HEK293T (cell line): ENCODE measurements at regions not wholly inside any gene's neighbourhood (a gene's known extent, or its start where the extent isn't known, plus 50 kb on each side); places are given as distances from the start of the nearest gene placed in this dataset.

ENCODE experiments used
- ARNT ChIP-seq: fragments of 450-650 bp; IDR thresholded peaks from 2 replicates; pipeline ENCODE4 v1.6.1; 2017; ENCODE audit warnings: mild to moderate bottlenecking
- BHLHE40 ChIP-seq: fragments of 450-650 bp; IDR thresholded peaks from 2 replicates; pipeline ENCODE4 v1.6.1; 2016; ENCODE audit warnings: mild to moderate bottlenecking, moderate library complexity, borderline replicate concordance
- ELF4 ChIP-seq: fragments of 450-650 bp; IDR thresholded peaks from 2 replicates; pipeline ENCODE4 v1.6.1; 2017; ENCODE audit warnings: antibody characterized with exemption
- FOXM1 ChIP-seq: fragments of 450-650 bp; IDR thresholded peaks from 2 replicates; pipeline ENCODE4 v1.6.1; 2017; ENCODE audit warnings: mild to moderate bottlenecking, borderline replicate concordance
- L3MBTL2 ChIP-seq: fragments of 450-650 bp; conservative IDR thresholded peaks from 2 replicates; pipeline ENCODE4 v1.6.1; 2016; ENCODE audit warnings: mild to moderate bottlenecking
- LEF1 ChIP-seq: fragments of 450-650 bp; IDR thresholded peaks from 2 replicates; pipeline ENCODE4 v1.6.1; 2017; ENCODE audit warnings: mild to moderate bottlenecking, borderline replicate concordance
- NFRKB ChIP-seq: fragments of 450-650 bp; IDR thresholded peaks from 2 replicates; pipeline ENCODE4 v1.6.1; 2016; ENCODE audit warnings: mild to moderate bottlenecking, moderate library complexity
- SP1 ChIP-seq: fragments of 450-650 bp; IDR thresholded peaks from 2 replicates; pipeline ENCODE4 v1.6.1; 2017
- SUZ12 ChIP-seq: fragments of 450-650 bp; IDR thresholded peaks from 2 replicates; pipeline ENCODE4 v1.6.1; 2016; ENCODE audit warnings: mild to moderate bottlenecking
- TARDBP ChIP-seq: fragments of 450-650 bp; IDR thresholded peaks from 2 replicates; pipeline ENCODE4 v1.6.1; 2016
- ZNF384 ChIP-seq: fragments of 450-650 bp; IDR thresholded peaks from 2 replicates; pipeline ENCODE4 v1.6.1; 2016

GRCh38 chr14:87748558-87748957, 244.4 kb downstream of the GALC start:
- no peak for TF ChIP-seq ELF4
- no peak for TF ChIP-seq NFRKB
- no peak for TF ChIP-seq ZNF384
- TF ChIP-seq TARDBP = no peak
- no peak for TF ChIP-seq SUZ12
- TF ChIP-seq BHLHE40 = no peak
- TF ChIP-seq SP1 = no peak
- no peak for TF ChIP-seq FOXM1
- TF ChIP-seq ARNT = no peak
- TF ChIP-seq L3MBTL2 = no peak
- no peak for TF ChIP-seq LEF1
